Activated B cell treated with CpG ODN at 0.5 μM for 24 hours (primary cell): ENCODE measurements at regions not wholly inside any gene's neighbourhood (a gene's known extent, or its start where the extent isn't known, plus 50 kb on each side); places are given as distances from the start of the nearest gene placed in this dataset.
A peak's percentile ranks its signal among the peaks of the same experiment; 100 is the strongest.

ENCODE experiments used
- ATAC-seq: fragments of 200-7000 bp; cut with Tn5 transposase; one replicate; pipeline ENCODE4 v1.10.0; 2021; ENCODE audit warnings: low read depth, mild to moderate bottlenecking, moderate library complexity
- CTCF ChIA-PET: fragments of 350-600 bp; sonication (Branson Sonifier 250); formaldehyde crosslinking; loops from one replicate; lab custom pipeline; 2021; ENCODE audit warnings: antibody characterized with exemption; lab: Charles Lee
- POLR2A ChIA-PET: fragments of 350-600 bp; sonication (Branson Sonifier 250); formaldehyde crosslinking; loops from one replicate; lab custom pipeline; 2021; ENCODE audit warnings: antibody characterized with exemption; lab: Charles Lee
- DNase-seq: peaks from one replicate; pipeline ENCODE4 v3.0.0; 2022
- H3K27ac Mint-ChIP-seq: one replicate; pipeline ENCODE4 v1.8.0; 2020; ENCODE audit warnings: mixed read lengths
- H3K27me3 Mint-ChIP-seq: one replicate; pipeline ENCODE4 v1.8.0; 2021; ENCODE audit warnings: mixed read lengths
- H3K36me3 Mint-ChIP-seq: one replicate; pipeline ENCODE4 v1.8.0; 2021; ENCODE audit warnings: low read depth, mixed read lengths
- H3K4me1 Mint-ChIP-seq: one replicate; pipeline ENCODE4 v1.8.0; 2021; ENCODE audit warnings: mixed read lengths
- H3K4me3 Mint-ChIP-seq: one replicate; pipeline ENCODE4 v1.8.0; 2020; ENCODE audit warnings: mild to moderate bottlenecking, mixed read lengths
- H3K9me3 Mint-ChIP-seq: one replicate; pipeline ENCODE4 v1.8.0; 2020; ENCODE audit warnings: mixed read lengths
- CTCF ChIP-seq: fragments of 200-600 bp; IDR thresholded peaks from one replicate; pipeline ENCODE4 v1.8.0; 2022; ENCODE audit warnings: antibody characterized with exemption, mild to moderate bottlenecking
- intact Hi-C: fragments of 100-400 bp; cut with micrococcal nuclease; formaldehyde crosslinking; loops from one replicate; pipeline ENCODE4 v1.15.1; 2024

- Mint-ChIP-seq H3K9me3 (no peaks in the 10 kb centered on the region), H3K27me3 (no peaks in the 10 kb centered on the region), H3K4me1 (peaks cover 73% of the 10 kb centered on the region), H3K4me3 (no peak overlapping the region), H3K27ac (peak overlapping the region; percentile 78), H3K36me3 (no peaks in the 10 kb centered on the region)
- ATAC-seq: no peak
- ChIA-PET CTCF (interaction anchor here (1.4 kb wide), 1 partner anchor 16 kb away, joined by 3 read pairs; no protein-coding TSS in a partner anchor), POLR2A (interaction anchor here (1.2 to 1.8 kb wide), 3 partner anchors 10 to 22 kb away, joined by 4 to 5 read pairs (median 4); no protein-coding TSS in a partner anchor)
- no peak for DNase-seq
- intact Hi-C loops: no loop called here
- no peak for TF ChIP-seq CTCF
These were observed 226.7 kb downstream of the BCAS1 start for GRCh38 chr20:53843645-53844044.

GRCh38 chr20:53842301-53843099 is 227.9 kb downstream of the BCAS1 start:
- Mint-ChIP-seq H3K36me3 (no peaks in the 10 kb centered on the region), H3K27me3 (no peaks in the 10 kb centered on the region), H3K4me3 (peak overlapping the region; percentile 25), H3K27ac (peak overlapping the region; percentile 78), H3K4me1 (peaks cover 71% of the 10 kb centered on the region), H3K9me3 (no peaks in the 10 kb centered on the region)
- ATAC-seq (no peak), DNase-seq (no peak)
- ChIA-PET CTCF (interaction anchor here (1.0 to 1.4 kb wide), 2 partner anchors 15 to 95 kb away, joined by 3 read pairs; no protein-coding TSS in a partner anchor), POLR2A (interaction anchor here (1.2 to 1.8 kb wide), 3 partner anchors 9 to 23 kb away, joined by 4 to 5 read pairs (median 4); no protein-coding TSS in a partner anchor)
- TF ChIP-seq CTCF: no peak
- intact Hi-C loops: no loop called here

GRCh38 chr20:53841741-53842140 is 228.7 kb downstream of the BCAS1 start:
- Mint-ChIP-seq H3K9me3 (no peaks in the 10 kb centered on the region), H3K27ac (peak overlapping the region; percentile 78), H3K4me1 (peaks cover 69% of the 10 kb centered on the region), H3K27me3 (no peaks in the 10 kb centered on the region), H3K36me3 (no peaks in the 10 kb centered on the region), H3K4me3 (no peak overlapping the region)
- DNase-seq (no peak), ATAC-seq (no peak)
- no peak for TF ChIP-seq CTCF
- ChIA-PET CTCF (no interaction called here), POLR2A (interaction anchor here (1.7 kb wide), 1 partner anchor 24 kb away, joined by 4 read pairs; no protein-coding TSS in a partner anchor)
- intact Hi-C loops: loop anchor here (2.0 kb wide), 1 partner anchor 73 kb away; no protein-coding TSS in a partner anchor

GRCh38 chr20:53840532-53840931 is 229.9 kb downstream of the BCAS1 start:
- no peak for TF ChIP-seq CTCF
- Mint-ChIP-seq H3K27ac (peak overlapping the region; percentile 89), H3K36me3 (no peaks in the 10 kb centered on the region), H3K9me3 (no peaks in the 10 kb centered on the region), H3K4me3 (no peak overlapping the region), H3K27me3 (no peaks in the 10 kb centered on the region), H3K4me1 (peaks cover 67% of the 10 kb centered on the region)
- CTCF ChIA-PET: interaction anchor here (2.4 kb wide), 1 partner anchor 75 kb away, joined by 10 read pairs; no protein-coding TSS in a partner anchor
- no peak for DNase-seq
- intact Hi-C loops: loop anchor here (2.0 kb wide), 1 partner anchor 74 kb away; no protein-coding TSS in a partner anchor
- POLR2A ChIA-PET: interaction anchor here (1.4 to 1.9 kb wide), 2 partner anchors 26 to 111 kb away, joined by 7 to 12 read pairs; no protein-coding TSS in a partner anchor
- ATAC-seq: no peak
